ENCODE measurements at regions not wholly inside any gene's neighbourhood (a gene's known extent, or its start where the extent isn't known, plus 50 kb on each side); places are given as distances from the start of the nearest gene placed in this dataset.

GRCh38 chr16:49216593-49216992, 65.0 kb downstream of the CBLN1 start:
- ATAC-seq (no peak), DNase-seq (no peak)
- intact Hi-C loops (cut with DNase I) = no loop called here

GRCh38 chr16:49213594-49213993, 68.0 kb downstream of the CBLN1 start:
- ATAC-seq (no peak), DNase-seq (no peak)
- intact Hi-C loops (cut with DNase I) = no loop called here

- intact Hi-C loops (cut with DNase I) = no loop called here
- DNase-seq = no peak
- no peak for ATAC-seq
Measured at GRCh38 chr16:49204191-49204590, 77.4 kb downstream of the CBLN1 start.

- DNase-seq (no peak), ATAC-seq (no peak)
- intact Hi-C loops (cut with DNase I) = no loop called here
Measured at GRCh38 chr16:49203361-49203760, 78.3 kb downstream of the CBLN1 start.

GRCh38 chr16:49201118-49201517, 80.5 kb downstream of the CBLN1 start:
- DNase-seq (no peak), ATAC-seq (no peak)
- intact Hi-C loops (cut with DNase I) = no loop called here

- DNase-seq (peak; percentile 28), ATAC-seq (peak in 1 of 2 donors; percentile 54)
- intact Hi-C loops (cut with DNase I) = no loop called here
Measured at GRCh38 chr16:49200223-49200820, 81.3 kb downstream of the CBLN1 start.

- no peak for ATAC-seq
- intact Hi-C loops (cut with DNase I) = no loop called here
- DNase-seq = no peak
Measured at GRCh38 chr16:49195237-49195548, 86.4 kb downstream of the CBLN1 start.

GRCh38 chr16:49194537-49195236, 87.0 kb downstream of the CBLN1 start:
- DNase-seq (peak; percentile 36), ATAC-seq (peak; percentile 61 to 89)
- intact Hi-C loops (cut with DNase I) = no loop called here

- ATAC-seq (no peak), DNase-seq (no peak)
- intact Hi-C loops (cut with DNase I) = no loop called here
Measured at GRCh38 chr16:49193596-49193995, 88.0 kb downstream of the CBLN1 start.

- DNase-seq = no peak
- intact Hi-C loops (cut with DNase I) = no loop called here
- ATAC-seq = no peak
Measured at GRCh38 chr16:49189286-49189685, 92.4 kb downstream of the CBLN1 start.

GRCh38 chr16:49183911-49184310, 97.7 kb downstream of the CBLN1 start:
- ATAC-seq (no peak), DNase-seq (no peak)
- intact Hi-C loops (cut with DNase I) = no loop called here

- intact Hi-C loops (cut with DNase I) = no loop called here
- ATAC-seq = no peak
- DNase-seq = no peak
Measured at GRCh38 chr16:49181791-49182518, 99.7 kb downstream of the CBLN1 start.

GRCh38 chr16:49179714-49180330, 101.8 kb downstream of the CBLN1 start:
- DNase-seq = no peak
- no peak for ATAC-seq
- intact Hi-C loops (cut with DNase I) = no loop called here

GRCh38 chr16:49168126-49168525, 113.5 kb downstream of the CBLN1 start:
- intact Hi-C loops (cut with DNase I) = no loop called here
- ATAC-seq (no peak), DNase-seq (no peak)

GRCh38 chr16:49165025-49165424, 116.6 kb downstream of the CBLN1 start:
- intact Hi-C loops (cut with DNase I) = no loop called here
- ATAC-seq (no peak), DNase-seq (no peak)

- DNase-seq (no peak), ATAC-seq (no peak)
- intact Hi-C loops (cut with DNase I) = no loop called here
Measured at GRCh38 chr16:49161191-49161590, 120.4 kb downstream of the CBLN1 start.

GRCh38 chr16:49158029-49158642, 123.5 kb downstream of the CBLN1 start:
- peak in 1 of 2 donors; percentile 55 for ATAC-seq
- intact Hi-C loops (cut with DNase I) = no loop called here
- no peak for DNase-seq

GRCh38 chr16:49150341-49150740, 131.3 kb downstream of the CBLN1 start:
- no peak for DNase-seq
- intact Hi-C loops (cut with DNase I) = no loop called here
- ATAC-seq = no peak

- no peak for ATAC-seq
- no peak for DNase-seq
- intact Hi-C loops (cut with DNase I) = no loop called here
Measured at GRCh38 chr16:49148410-49148809, 133.2 kb downstream of the CBLN1 start.

- ATAC-seq (no peak), DNase-seq (no peak)
- intact Hi-C loops (cut with DNase I) = no loop called here
Measured at GRCh38 chr16:49140618-49141017, 141.0 kb downstream of the CBLN1 start.
